ENCODE measurements at regions not wholly inside any gene's neighbourhood (a gene's known extent, or its start where the extent isn't known, plus 50 kb on each side); places are given as distances from the start of the nearest gene placed in this dataset.

- no peak overlapping the region for H3K4me3 ChIP-seq
- H3K36me3 ChIP-seq (ENCODE audit: low read depth, missing control alignments): no peaks in the 10 kb centered on the region
- no peaks in the 10 kb centered on the region for H3K4me1 ChIP-seq
- H3K9me3 ChIP-seq: no peaks in the 10 kb centered on the region
- intact Hi-C loops (cut with DNase I; ENCODE audit: low total_unique reads): no loop called here
- no peaks in the 10 kb centered on the region for H3K27me3 ChIP-seq
- H3K27ac ChIP-seq: no peak overlapping the region
- 89 to 94% methylated on average over 3 of the region's 3 CpGs for WGBS, 2 donors
- TF ChIP-seq POLR2A (IDR thresholded peaks at IDR 0.05): no peak
- TF ChIP-seq CTCF (IDR thresholded peaks at IDR 0.05): no peak
- no peak for DNase-seq
Measured at GRCh38 chr13:102954350-102954749, 108.5 kb downstream of the ERCC5 start.

GRCh38 chr13:102951808-102952207, 106.0 kb downstream of the ERCC5 start:
- H3K4me3 ChIP-seq: no peak overlapping the region
- WGBS, 2 donors: 84 to 97% methylated on average over 9 of the region's 9 CpGs
- intact Hi-C loops (cut with DNase I; ENCODE audit: low total_unique reads): no loop called here
- DNase-seq: no peak
- no peak overlapping the region for H3K27ac ChIP-seq
- H3K27me3 ChIP-seq: no peaks in the 10 kb centered on the region
- no peaks in the 10 kb centered on the region for H3K9me3 ChIP-seq
- no peaks in the 10 kb centered on the region for H3K4me1 ChIP-seq
- no peak for TF ChIP-seq POLR2A (IDR thresholded peaks at IDR 0.05)
- TF ChIP-seq CTCF (IDR thresholded peaks at IDR 0.05): no peak
- no peaks in the 10 kb centered on the region for H3K36me3 ChIP-seq (ENCODE audit: low read depth, missing control alignments)

- no peak for TF ChIP-seq POLR2A (IDR thresholded peaks at IDR 0.05)
- no peak for TF ChIP-seq CTCF (IDR thresholded peaks at IDR 0.05)
- no peaks in the 10 kb centered on the region for H3K9me3 ChIP-seq
- DNase-seq: no peak
- no peaks in the 10 kb centered on the region for H3K36me3 ChIP-seq (ENCODE audit: low read depth, missing control alignments)
- H3K27me3 ChIP-seq: no peaks in the 10 kb centered on the region
- no peak overlapping the region for H3K27ac ChIP-seq
- H3K4me3 ChIP-seq: no peak overlapping the region
- H3K4me1 ChIP-seq: no peaks in the 10 kb centered on the region
- intact Hi-C loops (cut with DNase I; ENCODE audit: low total_unique reads): no loop called here
- WGBS, 2 donors: 51 to 59% methylated on average over 8 of the region's 8 CpGs
Measured at GRCh38 chr13:102947745-102948405, 102.0 kb downstream of the ERCC5 start.

GRCh38 chr13:102945886-102946285, 100.1 kb downstream of the ERCC5 start:
- no peaks in the 10 kb centered on the region for H3K36me3 ChIP-seq (ENCODE audit: low read depth, missing control alignments)
- no peaks in the 10 kb centered on the region for H3K27me3 ChIP-seq

More at GRCh38 chr13:102945886-102946285, 100.1 kb downstream of the ERCC5 start:
- 78 to 92% methylated on average over 4 of the region's 4 CpGs for WGBS, 2 donors
- Histone ChIP-seq H3K4me1 (no peaks in the 10 kb centered on the region), H3K9me3 (no peaks in the 10 kb centered on the region), H3K4me3 (no peak overlapping the region), H3K27ac (no peak overlapping the region)
- no peak for DNase-seq
- no peak for TF ChIP-seq POLR2A (IDR thresholded peaks at IDR 0.05)
- TF ChIP-seq CTCF (IDR thresholded peaks at IDR 0.05): no peak
- intact Hi-C loops (cut with DNase I; ENCODE audit: low total_unique reads): no loop called here
